Tibial nerve (tissue), 4 donors: ENCODE measurements at regions not wholly inside any gene's neighbourhood (a gene's known extent, or its start where the extent isn't known, plus 50 kb on each side); places are given as distances from the start of the nearest gene placed in this dataset.

Experiments used
- DNase-seq, 2 donors: peaks; one replicate each; pipeline ENCODE4 v3.0.0-alpha.2; 2019; ENCODE audit warnings: low spot score in 2 of 2
- H3K27ac ChIP-seq, 4 donors: fragments of 200-600 bp; sonication (generic) in 3 of 4; one replicate each; pipeline ENCODE4 v1.5.1; 2017 to 2019; ENCODE audit warnings: mild to moderate bottlenecking in 1 of 4
- H3K27me3 ChIP-seq, 2 donors: fragments of 200-600 bp; sonication (generic) in 1 of 2; one replicate each; pipeline versions ENCODE4 v1.5.1 to v1.6.0; 2017 to 2019
- H3K36me3 ChIP-seq, 3 donors: fragments of 200-600 bp; sonication (generic); one replicate each; pipeline ENCODE4 v1.5.1; 2018 to 2019
- H3K4me1 ChIP-seq, 4 donors: fragments of 200-600 bp; sonication (generic) in 3 of 4; one replicate each; pipeline ENCODE4 v1.5.1; 2017 to 2019
- H3K4me3 ChIP-seq, 4 donors: fragments of 200-600 bp; sonication (generic) in 3 of 4; one replicate each; pipeline ENCODE4 v1.5.1; 2017 to 2019; ENCODE audit warnings: mild to moderate bottlenecking in 1 of 4, moderate library complexity in 1 of 4
- H3K9me3 ChIP-seq, 4 donors: fragments of 200-600 bp; sonication (generic) in 3 of 4; one replicate each; pipeline ENCODE4 v1.5.1; 2017 to 2019
- EP300 ChIP-seq, 2 donors: sonication (generic); formaldehyde crosslinking; IDR thresholded peaks; one replicate each; pipeline ENCODE4 v1.6.1; 2017; ENCODE audit warnings: antibody characterized with exemption in 2 of 2, mild to moderate bottlenecking in 1 of 2
- POLR2A ChIP-seq, 2 donors: fragments of 450-650 bp; IDR thresholded peaks; one replicate each; pipeline ENCODE4 v1.6.1; 2017; ENCODE audit warnings: antibody characterized with exemption in 2 of 2, mild to moderate bottlenecking in 2 of 2, moderate library complexity in 2 of 2
- WGBS, 2 donors: methylation state at CpG; one replicate each; pipeline ENCODE4 v1.1.5; 2018; 5-methylcytosine and 5-hydroxymethylcytosine counted together
- TF ChIP-seq, protein P1 (sequence below), 5 experiments: fragments of 200-600 bp in 3 of 5; fragments of 450-650 bp in 2 of 5; sonication (generic) in 3 of 5; IDR thresholded peaks; one replicate each; pipeline ENCODE4 v1.5.1; 2016 to 2019; ENCODE audit warnings: antibody characterized with exemption in 5 of 5, mild to moderate bottlenecking in 3 of 5, moderate library complexity in 2 of 5

DNA sequence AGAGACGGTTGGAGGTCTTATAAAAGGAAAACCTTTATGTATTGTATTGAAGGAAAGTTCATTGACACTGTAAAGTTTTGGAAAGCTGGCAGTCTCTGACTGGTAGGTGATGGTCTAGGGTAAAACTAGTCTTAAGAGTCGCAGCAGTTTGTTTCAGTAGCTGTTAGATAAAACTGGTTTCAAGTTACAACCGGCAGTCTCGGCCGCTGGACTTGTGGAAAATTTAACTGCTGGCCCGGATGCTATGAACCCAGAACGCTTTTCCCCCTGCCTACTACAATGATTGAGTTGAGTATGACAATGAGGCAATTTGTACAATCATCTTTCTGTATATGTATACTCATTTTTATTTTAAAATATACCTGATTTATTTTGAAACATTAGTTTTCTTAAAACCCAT lies 1426.9 kb downstream of the AACS start:
- H3K36me3 ChIP-seq = no peaks in the 10 kb centered on the region
- H3K4me3 ChIP-seq = no peak overlapping the region
- H3K27me3 ChIP-seq = no peaks in the 10 kb centered on the region
- TF ChIP-seq, protein P1, sequence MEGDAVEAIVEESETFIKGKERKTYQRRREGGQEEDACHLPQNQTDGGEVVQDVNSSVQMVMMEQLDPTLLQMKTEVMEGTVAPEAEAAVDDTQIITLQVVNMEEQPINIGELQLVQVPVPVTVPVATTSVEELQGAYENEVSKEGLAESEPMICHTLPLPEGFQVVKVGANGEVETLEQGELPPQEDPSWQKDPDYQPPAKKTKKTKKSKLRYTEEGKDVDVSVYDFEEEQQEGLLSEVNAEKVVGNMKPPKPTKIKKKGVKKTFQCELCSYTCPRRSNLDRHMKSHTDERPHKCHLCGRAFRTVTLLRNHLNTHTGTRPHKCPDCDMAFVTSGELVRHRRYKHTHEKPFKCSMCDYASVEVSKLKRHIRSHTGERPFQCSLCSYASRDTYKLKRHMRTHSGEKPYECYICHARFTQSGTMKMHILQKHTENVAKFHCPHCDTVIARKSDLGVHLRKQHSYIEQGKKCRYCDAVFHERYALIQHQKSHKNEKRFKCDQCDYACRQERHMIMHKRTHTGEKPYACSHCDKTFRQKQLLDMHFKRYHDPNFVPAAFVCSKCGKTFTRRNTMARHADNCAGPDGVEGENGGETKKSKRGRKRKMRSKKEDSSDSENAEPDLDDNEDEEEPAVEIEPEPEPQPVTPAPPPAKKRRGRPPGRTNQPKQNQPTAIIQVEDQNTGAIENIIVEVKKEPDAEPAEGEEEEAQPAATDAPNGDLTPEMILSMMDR (IDR thresholded peaks at IDR 0.05) = no peak
- H3K9me3 ChIP-seq = peaks cover 0 to 10% (median 0%) of the 10 kb centered on the region in 4 donors
- H3K4me1 ChIP-seq = no peaks in the 10 kb centered on the region
- H3K27ac ChIP-seq = no peak overlapping the region
- WGBS, 2 donors = 59 to 61% methylated on average over 7 of the region's 7 CpGs
- DNase-seq = no peak

DNA sequence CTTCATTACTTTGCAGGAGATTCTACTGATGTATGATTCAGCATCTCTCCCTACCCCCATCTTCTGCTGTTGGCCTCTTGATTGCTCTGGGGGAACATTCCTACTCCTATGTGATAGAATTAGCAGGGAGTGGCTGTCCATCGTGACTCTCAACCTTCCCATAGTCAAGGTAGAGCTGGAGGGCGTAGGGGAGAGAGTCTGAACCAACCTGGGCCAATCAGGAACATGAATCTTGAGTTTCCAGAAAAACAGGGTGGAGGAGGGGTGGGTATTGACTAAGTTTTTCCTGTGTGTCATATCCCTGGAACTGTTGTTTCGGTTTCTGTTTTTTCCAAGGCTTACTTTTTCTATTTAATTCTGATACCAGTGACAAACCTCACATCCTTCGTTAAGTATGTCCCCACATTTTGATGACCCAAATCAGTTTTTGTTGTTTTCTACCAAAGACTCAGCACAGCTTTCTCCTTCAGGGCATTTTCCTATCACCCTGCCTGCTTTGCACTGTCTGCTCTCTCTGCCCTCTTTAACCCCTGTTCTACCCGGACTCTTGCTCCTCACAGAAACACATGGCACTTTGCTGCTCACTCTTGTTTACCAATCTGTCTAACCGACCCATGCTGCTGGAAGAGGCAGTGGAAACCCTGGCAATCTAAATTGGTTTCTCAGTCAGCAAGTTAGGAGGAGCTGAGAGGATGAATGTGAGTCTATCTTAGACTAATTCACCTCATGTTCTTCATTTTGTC lies 1428.3 kb downstream of the AACS start:
- Histone ChIP-seq H3K4me3 (no peak overlapping the region), H3K36me3 (no peaks in the 10 kb centered on the region), H3K27ac (no peak overlapping the region), H3K9me3 (peaks cover 0 to 10% (median 0%) of the 10 kb centered on the region in 4 donors), H3K27me3 (no peaks in the 10 kb centered on the region), H3K4me1 (no peaks in the 10 kb centered on the region)
- TF ChIP-seq POLR2A (IDR thresholded peaks at IDR 0.05) = no peak
- TF ChIP-seq, protein P1 (IDR thresholded peaks at IDR 0.05) = no peak
- no peak for TF ChIP-seq EP300 (IDR thresholded peaks at IDR 0.05)
- no peak for DNase-seq
- WGBS, 2 donors = 50 to 56% methylated on average over 6 of the region's 6 CpGs

DNA sequence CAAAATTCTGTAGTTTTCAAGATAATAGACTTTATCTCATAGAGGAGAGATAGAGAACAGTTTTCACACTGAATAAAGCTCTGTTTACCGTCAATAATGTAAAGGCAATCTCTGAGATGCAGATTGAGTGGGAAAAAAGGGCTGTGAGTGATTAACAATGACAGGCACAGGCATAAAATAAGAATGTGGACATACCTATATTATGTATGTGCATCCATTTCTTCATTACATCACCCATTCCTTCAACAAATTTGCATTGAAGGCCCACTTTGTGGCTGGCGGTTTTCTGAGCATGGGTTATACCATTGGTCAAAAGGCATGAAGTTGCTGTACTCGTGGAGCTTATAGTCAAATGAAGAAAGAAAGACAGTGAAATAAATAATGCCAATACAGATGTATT lies 1431.0 kb downstream of the AACS start:
- H3K36me3 ChIP-seq = no peaks in the 10 kb centered on the region
- no peaks in the 10 kb centered on the region for H3K9me3 ChIP-seq
- H3K4me1 ChIP-seq = no peaks in the 10 kb centered on the region
- DNase-seq = no peak
- TF ChIP-seq POLR2A (IDR thresholded peaks at IDR 0.05) (no peak), EP300 (IDR thresholded peaks at IDR 0.05) (no peak)
- TF ChIP-seq, protein P1 (IDR thresholded peaks at IDR 0.05) = no peak
- no peak overlapping the region for H3K4me3 ChIP-seq
- WGBS, 2 donors = 84 to 88% methylated on average over 3 of the region's 3 CpGs
- H3K27me3 ChIP-seq = no peaks in the 10 kb centered on the region
- no peak overlapping the region for H3K27ac ChIP-seq

DNA sequence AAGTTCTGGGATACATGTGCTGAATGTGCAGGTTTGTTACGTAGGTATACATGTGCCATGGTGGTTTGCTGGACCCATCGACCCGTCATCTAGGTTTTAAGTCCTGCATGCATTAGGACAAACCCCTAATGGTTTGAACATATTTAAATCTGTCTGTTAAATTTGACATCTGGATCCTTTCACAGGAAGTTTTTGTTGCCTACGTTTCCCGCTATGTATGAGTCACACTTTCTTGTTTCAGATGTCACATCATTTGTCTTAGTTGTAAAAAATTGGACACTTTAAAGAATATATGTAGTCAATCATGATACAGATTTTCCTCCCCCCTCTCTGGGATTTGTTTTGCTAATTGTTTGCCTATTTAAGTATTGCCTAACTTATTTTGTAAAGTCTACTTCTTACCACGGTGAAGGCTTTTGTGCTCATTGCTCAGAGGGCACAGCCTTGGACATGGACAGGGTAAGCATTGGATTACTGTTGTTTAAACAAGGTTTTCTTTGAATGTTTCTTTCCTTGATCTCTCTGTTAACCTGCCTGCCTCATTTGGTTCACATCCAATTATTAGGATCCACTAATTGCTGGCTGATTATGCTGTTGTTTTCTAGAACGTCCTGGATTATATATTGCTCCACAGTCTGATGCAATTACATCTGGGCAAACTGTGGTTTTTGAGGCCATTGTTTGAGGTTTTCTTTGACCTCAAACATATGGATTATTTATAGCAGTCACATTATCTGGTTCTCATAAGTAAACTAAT lies 1441.4 kb downstream of the AACS start:
- no peaks in the 10 kb centered on the region for H3K4me1 ChIP-seq
- H3K27me3 ChIP-seq = no peaks in the 10 kb centered on the region
- TF ChIP-seq, protein P1 (IDR thresholded peaks at IDR 0.05) = no peak
- no peak for TF ChIP-seq EP300 (IDR thresholded peaks at IDR 0.05)
- no peak for TF ChIP-seq POLR2A (IDR thresholded peaks at IDR 0.05)
- no peaks in the 10 kb centered on the region for H3K36me3 ChIP-seq
- no peak for DNase-seq
- H3K4me3 ChIP-seq = no peak overlapping the region
- 58 to 62% methylated on average over 7 of the region's 7 CpGs for WGBS, 2 donors
- H3K9me3 ChIP-seq = peaks cover 0 to 5% (median 0%) of the 10 kb centered on the region in 4 donors
- no peak overlapping the region for H3K27ac ChIP-seq

DNA sequence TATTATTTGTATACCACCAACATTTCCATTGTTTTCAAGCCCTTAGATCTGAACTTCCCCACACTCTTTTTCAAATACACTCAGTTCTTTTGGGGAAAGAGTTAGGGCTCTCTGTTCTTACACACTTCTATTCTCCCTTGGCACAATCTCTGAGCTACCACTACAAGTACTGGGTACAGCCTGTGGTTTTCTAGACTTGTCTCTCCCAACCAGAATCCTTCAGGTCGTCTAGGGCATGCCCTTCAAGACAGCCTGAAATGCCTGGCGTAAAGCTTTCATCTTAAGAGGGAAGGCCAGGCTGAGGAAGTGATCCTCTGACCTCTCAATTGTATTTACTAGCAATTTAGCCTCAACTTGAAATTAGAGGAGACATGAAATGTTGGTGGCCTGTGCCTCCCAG lies 1442.0 kb downstream of the AACS start:
- 37 to 40% methylated on average over 2 of the region's 2 CpGs for WGBS, 2 donors
- H3K9me3 ChIP-seq = peaks cover 0 to 5% (median 0%) of the 10 kb centered on the region in 4 donors
- H3K27ac ChIP-seq = no peak overlapping the region
- DNase-seq = no peak
- H3K4me1 ChIP-seq = no peaks in the 10 kb centered on the region
- H3K36me3 ChIP-seq = no peaks in the 10 kb centered on the region
- no peak overlapping the region for H3K4me3 ChIP-seq
- TF ChIP-seq POLR2A (IDR thresholded peaks at IDR 0.05) (no peak), EP300 (IDR thresholded peaks at IDR 0.05) (no peak)
- TF ChIP-seq, protein P1 (IDR thresholded peaks at IDR 0.05) = no peak
- H3K27me3 ChIP-seq = no peaks in the 10 kb centered on the region
